EH (cell line): ENCODE measurements at regions not wholly inside any gene's neighbourhood (a gene's known extent, or its start where the extent isn't known, plus 50 kb on each side); places are given as distances from the start of the nearest gene placed in this dataset.
"Not testable (repeated sequence)": the region's sequence is repeated elsewhere in the genome, so short reads cannot be mapped to it uniquely, and the experiment has no call there.

Experiments
- DNase-seq: peaks from one replicate; pipeline ENCODE4 v3.0.0-alpha.2; 2015; ENCODE audit warnings: low read depth

DNA sequence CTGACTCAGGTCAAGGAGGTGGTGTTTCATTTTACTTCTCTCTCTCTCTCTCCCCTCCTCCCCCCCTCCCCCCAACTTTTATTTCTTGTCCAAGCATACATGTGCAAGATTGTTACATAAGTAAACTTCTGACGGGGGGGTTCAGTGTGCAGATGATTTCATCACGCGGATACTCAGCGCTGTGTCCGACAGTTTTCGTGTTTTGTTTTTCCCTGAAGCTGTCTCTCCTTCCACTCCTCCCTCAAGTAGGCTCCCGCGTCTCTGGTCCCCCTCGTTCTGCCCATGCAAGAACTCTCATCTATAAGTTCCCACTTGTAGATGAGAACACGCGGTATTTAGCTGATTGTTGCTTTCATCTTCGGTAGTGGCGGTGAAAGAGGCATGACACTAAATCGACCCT lies 111.0 kb upstream of the ANKRD30BL start:
- no peak for DNase-seq

DNA sequence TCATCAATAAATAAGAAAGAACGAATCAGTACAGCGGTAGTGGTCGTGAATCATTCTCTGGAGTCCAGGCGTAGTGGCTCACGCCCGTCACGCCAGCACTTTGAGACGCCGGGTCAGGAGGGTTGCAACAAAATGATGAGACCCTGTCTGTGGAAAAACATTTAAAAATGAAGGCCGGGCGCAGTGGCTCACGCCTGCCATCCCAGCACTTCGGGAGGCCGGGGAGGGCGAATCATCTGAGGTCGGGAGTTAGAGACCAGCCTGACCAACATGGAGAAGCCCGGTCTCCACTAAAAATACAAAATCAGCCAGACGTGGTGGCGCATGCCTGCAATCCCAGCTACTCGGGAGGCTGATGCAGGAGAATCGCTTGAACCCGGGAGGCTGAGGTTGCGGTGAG lies 111.8 kb upstream of the ANKRD30BL start:
- not testable (repeated sequence) for DNase-seq

DNA sequence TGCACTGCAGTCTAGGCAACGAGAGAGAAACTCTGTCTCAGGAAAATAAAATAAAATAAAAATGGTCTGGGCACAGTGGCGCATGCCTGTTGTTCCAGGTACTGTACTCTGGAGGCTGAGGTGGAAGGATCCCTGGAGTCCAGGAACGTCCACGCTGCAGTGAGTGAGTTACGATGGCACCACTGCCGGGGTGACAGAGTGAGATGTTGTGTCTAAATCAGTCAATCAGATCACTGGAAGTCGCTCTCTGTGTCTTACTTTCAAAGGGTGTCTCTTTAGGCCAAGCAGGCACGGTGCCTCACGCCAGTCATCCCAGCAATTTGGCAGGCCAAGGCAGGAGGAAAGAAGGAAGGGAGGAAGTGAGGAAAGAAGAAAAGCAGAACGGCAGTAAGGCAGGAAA lies 112.2 kb upstream of the ANKRD30BL start:
- DNase-seq, result no peak

DNA sequence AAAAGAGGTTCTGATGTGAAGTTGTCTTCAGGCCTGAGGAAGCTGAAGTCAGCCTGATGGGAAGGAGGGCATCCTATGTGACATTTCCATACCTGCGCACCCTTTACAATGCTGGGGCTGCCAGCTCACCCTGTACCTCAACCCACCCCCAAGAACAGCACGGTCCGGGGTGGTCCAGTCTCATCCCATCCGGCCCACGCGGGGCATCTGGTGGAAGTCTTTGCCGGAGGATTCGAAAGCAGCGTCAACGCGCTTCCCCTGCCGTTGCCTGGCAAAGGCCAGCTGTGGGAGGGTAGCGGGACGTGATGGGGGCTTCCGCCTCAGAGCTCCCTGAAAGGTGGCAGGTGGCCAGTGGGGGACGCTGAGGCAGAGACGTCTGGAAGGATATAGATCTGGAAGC lies 113.6 kb upstream of the ANKRD30BL start:
- DNase-seq, result no peak

DNA sequence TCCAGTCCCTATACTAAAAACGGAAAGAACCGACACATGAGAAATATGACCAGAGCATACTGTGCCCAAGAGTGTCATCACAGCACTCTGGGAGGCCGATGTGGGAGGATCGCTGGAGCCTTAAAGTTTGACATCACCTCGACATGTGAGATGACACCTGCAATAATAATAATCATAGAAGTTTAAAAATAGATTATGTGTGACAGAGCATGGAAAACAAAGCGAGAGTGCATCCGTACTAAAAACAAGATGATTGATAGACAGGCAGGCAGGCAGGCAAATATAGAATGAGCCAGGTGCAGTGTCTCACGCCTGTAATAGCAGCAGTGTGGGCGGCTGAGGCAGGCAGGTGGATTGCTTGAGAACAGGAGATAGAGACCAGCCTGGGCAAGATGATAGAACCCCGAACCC lies 114.8 kb upstream of the ANKRD30BL start:
- DNase-seq, result no peak

DNA sequence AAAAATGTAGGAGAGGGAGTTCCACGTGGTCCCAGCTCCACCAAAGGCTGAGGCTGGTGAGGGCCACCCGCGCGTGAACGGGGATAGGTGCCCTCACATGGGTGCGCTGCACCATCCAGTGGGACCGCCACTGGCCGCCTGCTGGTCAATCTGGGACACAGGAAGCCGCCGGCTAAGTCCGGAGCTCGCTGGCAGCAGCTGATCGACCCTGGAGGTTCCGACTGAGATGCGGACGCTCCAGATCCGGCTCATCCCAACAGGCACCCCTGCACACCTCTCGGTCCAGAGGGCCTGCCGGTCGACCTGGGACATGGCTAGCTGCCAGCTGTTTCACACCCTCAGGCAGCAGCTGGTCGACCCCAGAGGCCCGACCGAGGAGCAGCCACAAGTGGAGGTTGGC lies 116.5 kb upstream of the ANKRD30BL start:
- DNase-seq, result no peak

DNA sequence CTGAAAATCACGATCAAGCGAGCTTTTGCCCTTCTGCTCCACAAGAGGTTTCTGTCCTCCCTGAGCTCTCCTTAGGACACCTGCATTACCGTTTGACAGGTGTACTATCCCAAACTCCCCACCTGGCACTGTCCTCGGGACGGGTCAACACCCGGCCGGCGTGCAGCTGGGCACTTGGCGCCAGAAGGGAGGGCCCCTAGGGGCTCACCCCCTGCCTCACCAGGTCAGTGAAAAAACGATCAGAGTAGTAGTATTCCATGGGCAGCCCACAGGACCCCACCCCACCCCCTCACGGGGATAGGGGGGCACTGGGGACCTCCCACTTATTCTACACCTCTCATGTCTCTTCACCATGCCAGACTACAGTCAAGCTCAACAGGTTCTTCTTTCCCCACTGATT lies 117.6 kb upstream of the ANKRD30BL start:
- DNase-seq, result no peak

DNA sequence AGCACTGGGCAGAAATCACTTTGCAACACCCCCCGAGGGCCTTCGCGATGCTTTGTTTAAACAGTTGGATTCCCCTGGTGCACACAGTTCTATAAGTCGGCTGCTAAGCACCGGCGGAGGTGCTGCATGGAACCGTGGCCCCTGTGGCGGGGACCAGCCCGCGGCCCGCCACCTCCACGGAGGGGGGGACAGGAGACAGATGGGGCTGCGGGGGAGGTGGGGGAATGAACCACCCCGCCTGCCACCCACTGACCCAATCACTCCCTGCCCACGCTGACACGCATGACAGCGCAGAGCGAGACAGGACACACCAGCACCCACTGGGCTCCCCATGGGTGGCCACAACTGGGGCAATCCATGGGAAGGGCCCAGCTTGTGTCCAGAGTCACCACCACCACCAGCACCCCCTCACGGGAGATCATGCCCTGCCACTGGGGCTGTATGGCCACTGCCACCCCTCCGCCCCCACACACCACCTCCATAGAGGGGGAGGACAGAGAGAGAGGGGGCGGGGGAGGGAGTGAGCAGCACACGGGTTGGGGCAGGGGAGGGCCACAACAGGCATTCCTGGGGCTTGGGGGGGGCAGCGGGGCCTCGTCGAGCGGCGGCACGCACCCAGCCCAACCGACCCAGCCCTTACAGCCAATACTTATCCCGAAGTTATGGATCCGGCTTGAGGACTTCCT lies 118.3 kb upstream of the ANKRD30BL start:
- DNase-seq, result no peak

DNA sequence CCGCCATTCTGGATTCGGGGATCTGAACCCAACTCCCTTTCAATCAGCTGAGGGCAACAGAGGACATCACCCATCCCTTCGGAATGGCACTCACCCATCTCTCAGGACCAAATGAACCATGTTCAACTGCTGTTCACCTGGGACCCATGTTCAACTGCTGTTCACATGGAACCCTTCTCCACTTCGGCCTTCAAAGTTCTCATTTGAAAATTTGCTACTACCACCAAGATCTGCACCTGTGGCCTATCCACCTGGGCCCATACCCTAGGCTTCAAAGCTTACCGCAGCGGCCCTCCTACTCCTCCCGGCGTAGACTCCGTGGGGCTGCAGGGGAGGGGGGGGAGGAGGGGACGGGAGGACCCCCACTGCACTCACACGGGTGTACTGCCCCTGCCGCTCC lies 119.2 kb upstream of the ANKRD30BL start:
- DNase-seq, result no peak

DNA sequence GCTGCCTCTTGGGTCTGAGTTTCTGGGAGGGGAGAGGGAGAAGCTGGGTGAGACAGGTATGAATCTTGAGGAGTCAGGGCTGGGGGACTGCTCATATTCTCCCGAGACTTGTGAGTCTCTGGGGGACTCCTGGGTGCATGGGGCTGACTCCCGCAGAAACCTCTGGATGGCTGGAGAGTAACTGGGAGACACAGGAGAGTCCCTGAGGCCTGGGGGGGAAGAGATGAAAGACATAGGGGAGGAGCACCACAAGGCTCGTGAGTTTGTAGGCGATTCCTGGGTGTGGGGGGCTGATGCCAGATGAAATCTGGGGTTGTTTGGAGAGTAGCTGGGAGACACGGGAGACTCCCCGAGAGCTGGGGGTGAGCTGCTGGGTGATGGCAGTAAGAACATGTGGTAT lies 120.4 kb upstream of the ANKRD30BL start:
- not testable (repeated sequence) for DNase-seq

DNA sequence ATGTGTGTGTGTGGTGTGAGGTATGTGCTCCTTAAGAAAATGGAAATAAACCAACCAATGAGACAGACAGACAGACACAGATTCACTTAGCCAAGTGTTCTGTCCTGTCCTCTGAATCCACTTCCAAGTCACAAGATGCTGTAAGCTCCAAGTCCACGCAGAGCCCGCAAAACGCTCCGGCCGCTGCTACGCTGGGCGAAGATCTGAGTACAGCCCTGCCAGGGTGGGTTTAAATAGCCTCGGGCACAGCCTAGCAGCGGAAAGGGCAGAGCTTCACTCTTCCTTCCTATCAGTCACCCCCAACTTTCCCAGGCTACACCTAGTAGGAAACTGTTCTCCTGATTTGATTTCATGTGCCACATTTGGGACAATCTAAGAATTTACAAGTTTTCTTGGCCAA lies 121.2 kb upstream of the ANKRD30BL start:
- DNase-seq, result no peak

DNA sequence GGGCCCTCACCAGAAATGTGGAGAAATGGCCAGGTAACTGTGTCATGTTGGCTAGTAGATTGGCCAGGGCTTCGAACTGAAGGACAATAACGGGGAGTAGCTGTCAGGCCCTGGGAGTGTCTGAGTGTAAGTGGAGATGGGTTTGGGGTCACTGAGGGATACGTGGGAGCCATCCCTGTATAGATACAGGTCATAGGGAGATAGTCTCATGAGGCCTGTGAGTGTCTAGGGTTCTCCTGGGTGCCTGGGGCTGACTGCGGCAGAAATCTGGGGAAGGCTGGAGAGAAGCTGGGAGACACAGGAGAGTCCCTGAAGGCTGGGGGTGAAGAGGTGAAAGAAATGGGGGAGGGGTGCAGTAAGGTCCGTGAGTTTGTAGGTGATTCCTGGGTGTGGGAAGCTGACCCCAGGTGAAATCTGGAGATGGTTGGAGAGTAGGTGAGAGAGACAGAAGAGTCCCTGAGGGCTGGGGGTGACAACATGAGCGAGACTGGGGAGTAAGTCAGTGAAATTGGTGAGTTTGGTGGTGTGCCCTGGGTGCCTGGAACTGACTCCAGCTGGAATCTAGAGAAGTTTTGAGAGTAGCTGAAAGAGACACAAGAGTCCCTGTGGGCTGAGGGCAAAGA lies 124.6 kb upstream of the ANKRD30BL start:
- not testable (repeated sequence) for DNase-seq

DNA sequence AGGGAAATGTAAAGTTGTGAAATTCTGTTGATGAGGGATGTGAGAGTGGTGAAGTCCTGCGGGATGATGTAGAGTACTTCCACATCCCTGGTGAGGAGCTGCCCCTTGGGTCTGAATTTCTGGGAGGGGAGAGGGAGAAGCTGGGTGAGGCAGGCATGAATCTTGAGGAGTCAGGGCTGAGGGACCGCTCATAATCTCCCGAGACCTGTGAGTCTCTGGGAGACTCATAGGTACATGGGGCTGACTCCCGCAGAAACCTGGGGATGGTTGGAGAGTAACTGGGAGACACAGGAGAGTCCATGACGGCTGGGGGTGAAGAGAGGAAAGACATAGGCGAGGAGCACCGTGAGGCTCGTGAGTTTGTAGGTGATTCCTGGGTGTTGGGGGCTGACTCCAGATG lies 126.2 kb upstream of the ANKRD30BL start:
- not testable (repeated sequence) for DNase-seq

DNA sequence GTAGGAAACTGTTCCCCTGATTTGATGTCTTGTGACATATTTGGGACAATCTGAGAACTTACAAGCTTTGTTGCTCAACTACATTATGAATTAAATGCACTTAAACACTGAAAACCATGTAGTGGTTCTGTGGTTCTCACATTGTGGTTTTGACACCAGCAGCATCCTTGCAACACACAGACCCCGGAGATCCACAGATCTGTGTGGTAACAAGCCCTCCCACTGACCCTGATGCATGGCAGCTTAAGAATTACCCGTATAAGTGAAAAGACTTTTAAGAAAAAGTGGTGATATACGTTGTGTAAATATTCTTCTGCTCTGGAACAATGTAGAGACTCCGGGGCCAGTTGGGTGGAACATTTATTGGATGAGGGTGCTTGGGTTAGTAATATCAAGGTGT lies 127.4 kb upstream of the ANKRD30BL start:
- not testable (repeated sequence) for DNase-seq

DNA sequence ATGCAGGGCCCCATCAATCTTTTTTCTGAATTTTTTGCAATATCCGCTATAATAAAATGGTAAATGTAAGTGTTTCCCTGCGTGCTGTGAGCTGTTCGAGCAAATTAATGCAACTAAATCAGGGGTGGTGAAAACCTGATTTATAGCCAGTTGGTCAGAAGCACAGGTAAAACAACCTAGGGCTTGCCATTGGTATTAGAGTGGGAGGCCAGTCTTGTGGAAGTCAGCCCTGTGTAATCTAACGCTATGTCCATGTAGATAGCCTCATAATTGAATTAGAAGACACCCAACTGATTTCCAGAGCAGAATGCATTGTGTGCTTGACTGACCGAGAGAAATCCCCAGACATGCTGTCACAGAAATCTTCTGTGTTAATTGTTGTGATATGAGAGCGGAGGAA lies 126.8 kb upstream of the GPR39 start:
- DNase-seq, result not testable (repeated sequence)

DNA sequence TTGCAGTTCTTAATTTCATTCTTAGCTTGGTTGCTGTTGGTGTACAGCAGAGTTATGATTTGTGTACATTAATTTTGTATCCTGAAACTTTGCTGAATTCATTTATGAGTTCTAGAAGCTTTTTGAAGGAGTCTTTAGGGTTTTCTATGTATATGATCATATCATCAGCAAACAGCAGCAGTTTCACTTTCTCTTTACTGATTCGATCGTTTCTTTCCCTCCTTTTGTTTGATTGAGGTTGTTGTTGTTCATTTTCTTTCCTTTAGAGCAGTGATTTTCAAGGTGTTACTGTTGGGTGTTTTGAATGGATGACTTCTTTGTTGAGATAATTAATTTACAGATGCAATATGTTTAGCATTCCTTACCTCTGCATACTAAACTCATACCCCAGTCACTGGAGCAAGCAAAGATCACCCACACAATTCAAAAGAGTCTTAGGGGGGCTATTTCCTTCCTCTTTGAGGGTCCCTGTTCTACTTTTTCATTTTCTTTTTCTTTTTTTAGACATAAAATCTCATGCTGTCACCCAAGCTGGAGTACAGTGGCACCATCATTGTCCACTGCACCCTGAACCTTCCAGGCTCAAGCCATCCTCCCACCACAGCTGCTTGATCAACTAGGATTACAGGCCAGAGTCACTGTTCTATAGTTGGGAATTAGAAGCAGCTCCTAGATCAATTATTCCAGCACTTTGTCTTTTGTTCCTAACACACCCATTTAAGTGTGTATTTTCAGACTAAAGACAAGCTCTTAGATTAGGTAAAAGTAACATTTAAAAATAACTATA lies 115.8 kb upstream of the GPR39 start:
- not testable (repeated sequence) for DNase-seq

DNA sequence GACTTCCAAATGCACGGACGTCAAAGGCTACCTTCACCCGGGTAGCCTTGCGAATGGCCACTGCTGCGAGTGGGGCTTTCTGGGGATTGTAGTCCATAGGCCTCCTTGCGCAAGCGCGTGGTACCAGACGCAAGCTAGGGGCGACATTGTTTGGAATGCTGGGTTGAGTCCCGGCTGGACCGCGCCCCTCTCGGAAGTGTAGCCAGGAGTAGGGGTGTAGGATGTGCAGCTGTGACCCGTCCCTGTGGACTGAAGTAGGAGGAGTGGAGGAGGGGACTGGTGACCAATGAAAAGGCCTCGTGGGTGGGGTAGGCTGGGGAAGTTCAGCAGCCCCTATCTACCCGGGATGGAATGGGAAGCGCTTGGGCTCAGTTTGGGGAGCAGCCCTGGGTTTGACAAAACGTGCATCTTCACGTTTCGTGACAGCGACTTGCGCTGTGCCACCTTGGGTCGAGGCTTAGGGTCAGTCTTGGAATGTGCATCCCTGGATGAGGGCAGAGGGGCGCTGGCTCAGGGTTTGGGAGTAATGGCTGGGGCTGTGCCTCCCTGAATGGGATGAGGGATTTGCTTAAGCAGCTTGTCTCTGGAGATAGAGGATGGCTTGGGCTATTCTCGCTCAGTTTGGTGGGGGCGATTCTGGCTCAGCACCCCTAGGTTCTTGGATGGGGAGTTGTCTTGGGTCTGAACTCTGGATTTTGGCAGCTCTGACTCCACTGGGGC lies 111.8 kb upstream of the GPR39 start:
- DNase-seq, result peak; percentile 22

DNA sequence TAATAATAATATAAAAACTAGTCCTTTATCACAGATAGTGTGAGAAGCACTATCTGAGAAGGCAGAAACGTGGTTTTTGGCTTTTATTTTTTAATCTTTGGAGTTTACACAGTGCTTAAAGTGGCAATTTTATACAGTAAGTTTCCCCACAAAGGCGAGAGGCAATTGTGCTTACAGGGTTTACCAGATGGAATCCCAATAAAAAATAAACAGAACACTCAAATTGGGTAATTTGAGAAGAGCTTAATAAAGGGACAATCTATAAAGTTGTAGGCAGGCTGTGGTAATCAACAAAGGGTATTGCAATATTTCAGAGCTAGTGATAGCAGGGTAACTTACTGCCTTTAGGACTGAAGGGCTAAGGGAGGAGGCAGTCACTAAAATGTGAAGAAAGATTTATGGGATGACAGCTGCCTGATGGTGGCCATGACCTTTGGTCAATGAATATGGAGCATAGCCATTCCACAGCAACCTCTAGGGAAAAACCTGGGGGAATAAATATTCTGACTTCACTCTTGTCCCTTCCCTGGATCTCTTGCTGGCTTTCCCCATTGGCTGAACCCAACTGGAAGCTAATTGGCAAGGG lies 108.9 kb upstream of the GPR39 start:
- not testable (repeated sequence) for DNase-seq

DNA sequence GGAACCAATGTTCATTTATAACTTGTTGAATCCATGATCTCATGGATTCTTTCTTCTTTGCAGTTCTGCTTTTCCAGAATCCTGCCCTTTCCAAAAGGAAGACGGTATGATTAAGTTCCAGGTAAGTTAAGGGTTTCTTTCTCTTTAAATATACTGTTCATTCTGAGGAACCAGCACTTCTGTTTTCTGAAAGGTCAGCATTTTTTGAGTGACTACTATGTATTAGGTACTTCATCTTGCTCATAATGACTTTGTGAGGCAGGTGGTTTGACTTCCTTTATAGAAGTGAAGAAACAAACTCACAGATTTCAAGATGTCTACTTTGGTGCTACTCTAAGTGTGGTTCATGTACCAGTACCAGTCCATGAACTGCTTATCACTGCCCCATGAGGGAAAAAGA lies 107.4 kb upstream of the GPR39 start:
- not testable (repeated sequence) for DNase-seq

DNA sequence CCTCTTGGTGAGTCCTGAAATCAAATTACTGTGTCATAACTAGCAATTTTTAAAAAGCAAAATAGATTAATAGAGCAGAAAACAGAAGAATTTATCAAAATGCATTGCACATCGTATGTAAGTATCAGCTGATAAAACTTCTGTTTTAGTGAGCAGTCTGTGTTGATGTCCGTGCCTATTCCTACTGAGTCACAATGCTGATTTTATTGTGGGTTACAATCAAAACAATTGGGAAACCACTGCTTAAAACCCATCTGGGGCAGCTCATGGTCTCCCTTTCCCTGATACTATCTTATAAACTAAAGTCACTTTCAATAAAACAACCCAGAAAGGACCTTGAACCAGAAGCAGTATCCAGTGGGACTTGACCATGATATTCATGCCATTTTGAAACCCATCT lies 101.1 kb upstream of the GPR39 start:
- not testable (repeated sequence) for DNase-seq

DNA sequence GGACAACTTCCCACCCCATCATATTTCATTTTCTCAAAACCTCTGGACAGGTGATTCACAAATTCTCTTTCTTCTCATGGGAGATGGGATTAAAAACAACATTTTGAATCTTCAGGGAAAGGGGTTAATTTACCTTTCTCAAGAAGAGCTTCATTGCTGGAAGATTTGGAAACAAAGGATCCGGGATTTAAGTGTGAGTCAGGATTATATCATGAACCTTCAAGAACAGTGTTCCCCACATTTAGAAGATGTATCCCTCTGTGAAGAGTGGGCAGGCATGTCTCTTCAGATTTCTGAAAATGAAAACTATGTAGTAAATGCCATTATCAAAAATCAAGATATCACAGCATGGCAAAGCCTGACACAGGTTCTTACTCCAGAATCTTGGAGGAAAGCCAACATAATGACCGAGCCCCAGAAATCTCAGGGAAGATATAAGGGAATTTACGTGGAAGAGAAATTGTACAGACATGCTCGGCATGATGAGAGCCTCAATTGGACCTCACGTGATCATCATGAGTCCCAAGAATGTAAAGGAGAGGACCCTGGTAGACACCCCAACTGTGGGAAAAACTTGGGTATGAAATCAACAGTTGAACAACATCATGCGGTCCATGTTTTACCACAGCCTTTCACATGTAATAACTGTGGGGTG lies 99.5 kb upstream of the GPR39 start:
- DNase-seq, result not testable (repeated sequence)

DNA sequence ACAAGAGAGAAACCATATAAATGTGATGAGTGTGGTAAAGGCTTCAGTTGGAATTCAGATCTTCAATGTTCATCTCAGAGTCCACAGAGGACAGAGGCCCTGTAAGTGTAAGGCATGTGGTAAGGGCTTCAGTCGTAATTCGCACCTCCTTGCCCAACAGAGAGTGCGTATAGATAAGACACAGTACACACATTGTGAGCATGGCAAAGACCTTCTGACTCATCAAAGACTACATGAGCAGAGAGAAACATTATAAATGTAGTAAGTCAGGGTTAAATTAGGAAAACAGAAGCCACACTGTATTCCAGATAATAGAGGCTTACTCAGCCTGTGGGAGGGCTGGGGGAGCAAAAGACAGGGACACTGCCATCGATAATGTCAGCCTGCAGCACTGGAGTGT lies 98.1 kb upstream of the GPR39 start:
- DNase-seq, result not testable (repeated sequence)
